CD4-positive, alpha-beta T cell treated with Interleukin-1 beta for 1 hour (primary cell): ENCODE measurements at regions not wholly inside any gene's neighbourhood (a gene's known extent, or its start where the extent isn't known, plus 50 kb on each side); places are given as distances from the start of the nearest gene placed in this dataset.

Experiments
- DNase-seq, 2 donors: peaks; one replicate each; pipeline ENCODE4 v3.0.0-alpha.2; 2020 to 2022

DNA sequence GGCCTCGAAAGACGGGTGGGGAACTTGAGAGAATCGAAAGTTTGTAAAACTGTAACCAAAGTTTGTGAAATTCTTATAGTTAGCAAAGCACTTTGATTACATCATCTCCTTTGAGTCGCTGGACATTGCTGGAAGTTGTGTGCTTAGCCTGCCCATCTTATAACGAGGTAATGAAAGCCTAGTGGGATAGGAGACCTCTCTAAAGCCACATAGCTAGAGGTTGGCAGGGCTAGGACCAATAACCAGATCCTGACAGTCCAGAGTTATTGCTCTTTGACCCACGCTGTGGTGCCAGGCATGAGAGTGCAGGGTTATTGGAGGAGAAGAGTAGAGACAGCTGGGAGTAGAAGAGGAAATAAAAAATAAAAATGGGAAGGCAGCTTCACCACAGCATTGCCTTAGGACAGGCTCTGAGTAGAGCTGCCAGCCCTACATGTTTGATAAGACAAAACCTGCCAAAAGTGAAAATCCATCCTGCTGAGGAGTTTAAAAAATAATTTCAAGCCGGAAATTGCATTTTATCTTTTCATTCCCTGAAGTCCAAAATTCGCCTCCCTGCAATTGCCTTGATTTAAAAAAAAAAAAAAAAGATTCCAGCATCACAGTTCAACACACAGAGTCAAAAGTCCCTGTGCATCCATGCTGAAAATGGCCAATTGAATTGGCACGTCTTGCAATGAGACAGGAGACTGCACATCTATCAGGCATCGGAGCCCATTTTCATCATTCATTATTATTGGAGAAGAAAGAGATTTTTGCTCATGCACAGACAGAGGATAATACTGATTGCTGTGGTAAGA is 225.5 kb upstream of the POU2AF2 start:
- no peak for DNase-seq

GRCh38 chr11:111019451-111019850 is 226.1 kb upstream of the POU2AF2 start:
- DNase-seq: no peak

GRCh38 chr11:111018566-111018965 is 227.0 kb upstream of the POU2AF2 start:
- no peak for DNase-seq

- no peak for DNase-seq
These were observed 233.0 kb upstream of the POU2AF2 start for GRCh38 chr11:111012491-111012890.

DNA sequence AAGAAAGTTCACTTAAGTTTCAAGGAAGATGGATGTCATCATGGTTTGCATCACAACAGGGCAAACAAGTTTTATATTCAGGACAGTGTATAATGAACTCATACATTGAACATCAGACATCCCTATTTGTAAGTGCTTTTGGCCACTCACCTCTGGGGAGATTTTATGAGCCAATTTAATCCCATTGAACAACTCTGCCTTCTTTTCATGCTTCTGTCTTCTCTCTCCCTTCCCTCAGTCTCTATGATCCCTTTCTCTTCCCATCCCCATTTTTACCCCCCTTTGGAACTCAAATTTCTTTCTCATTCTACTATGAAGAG is 234.3 kb upstream of the POU2AF2 start:
- no peak for DNase-seq

DNA sequence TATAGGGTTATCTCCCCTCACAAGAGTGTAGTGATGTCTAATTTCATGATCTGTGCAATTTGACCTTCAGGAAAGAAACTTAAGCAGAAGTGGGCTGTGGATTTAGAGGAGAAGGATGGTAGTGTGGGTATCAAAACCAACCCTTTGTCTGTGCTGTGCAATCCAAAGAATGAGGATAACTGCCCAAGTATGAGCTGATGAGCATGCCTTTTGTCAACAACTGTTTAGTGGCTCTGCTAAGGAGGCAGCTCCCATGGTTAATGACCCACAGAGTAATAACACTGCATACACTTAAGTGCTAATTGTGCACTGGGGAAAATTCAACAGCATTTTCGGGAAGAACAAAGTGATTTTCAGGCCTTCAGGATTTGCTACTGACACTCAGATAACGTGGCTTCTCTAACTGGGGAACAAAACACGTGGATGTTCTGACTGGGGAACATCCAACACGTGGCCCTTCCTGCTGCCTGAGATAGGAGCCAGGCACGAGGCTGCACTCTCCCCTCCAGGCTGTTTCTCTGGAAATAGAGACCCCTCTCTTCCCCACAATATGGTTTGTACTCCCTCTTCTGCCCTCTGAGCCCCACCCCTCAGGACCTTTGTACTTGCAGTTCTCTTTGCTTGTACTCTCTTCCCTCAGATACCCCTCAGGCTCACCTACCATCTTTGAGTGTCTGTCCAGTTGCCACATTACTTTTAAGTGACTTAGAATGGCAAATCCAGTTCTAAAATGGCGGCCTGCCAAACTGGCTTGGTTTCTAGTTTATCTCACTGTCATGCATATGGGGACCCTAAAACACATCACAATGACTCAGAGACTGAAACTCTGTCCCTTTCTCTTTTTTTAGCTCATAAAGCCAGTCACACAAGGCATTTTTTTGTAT is 234.9 kb upstream of the POU2AF2 start:
- DNase-seq: no peak

DNA sequence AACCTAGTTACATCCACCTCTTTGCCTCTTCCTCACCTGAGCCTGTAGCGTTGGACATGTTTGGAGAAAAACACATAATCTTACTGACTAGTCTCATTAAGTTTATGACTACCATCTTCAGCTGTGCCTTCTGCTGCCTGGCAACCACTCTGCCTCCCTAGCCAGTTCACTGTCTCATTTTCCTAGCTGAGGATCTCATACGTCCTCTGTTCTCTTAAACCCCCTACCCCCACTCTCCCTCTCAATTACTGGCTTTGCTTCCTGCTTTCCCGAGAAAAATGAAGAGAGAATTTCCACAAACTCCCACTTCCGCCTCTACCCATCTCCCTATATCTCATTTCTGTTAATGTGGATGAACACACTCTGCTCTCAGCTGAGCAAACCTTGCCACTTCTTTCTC is 239.3 kb upstream of the POU2AF2 start:
- DNase-seq: no peak

GRCh38 chr11:111001986-111002611 is 243.4 kb upstream of the POU2AF2 start:
- DNase-seq: no peak

DNA sequence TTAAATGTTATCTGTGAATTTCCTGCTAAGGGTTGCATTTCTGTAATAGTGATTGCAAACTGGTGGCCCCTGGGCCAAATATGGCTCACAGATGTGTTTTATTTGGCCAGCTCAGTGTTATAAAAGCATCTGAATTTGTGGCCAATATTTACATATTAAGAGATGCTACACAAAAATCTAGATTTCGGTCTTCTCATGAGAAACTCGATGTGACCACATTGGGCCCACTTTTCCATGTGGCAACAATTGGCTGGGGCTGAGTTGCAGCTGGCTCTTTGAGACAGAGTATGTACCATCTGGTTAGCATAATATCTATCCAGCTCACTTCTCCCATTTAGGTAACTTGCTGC is 244.5 kb upstream of the POU2AF2 start:
- no peak for DNase-seq

- DNase-seq: no peak
These were observed 245.0 kb upstream of the POU2AF2 start for GRCh38 chr11:111000400-111001080.

GRCh38 chr11:110992481-110992880 is 253.0 kb upstream of the POU2AF2 start:
- no peak for DNase-seq

GRCh38 chr11:110991661-110992355 is 253.7 kb upstream of the POU2AF2 start:
- no peak for DNase-seq

- no peak for DNase-seq
These were observed 255.2 kb upstream of the POU2AF2 start for GRCh38 chr11:110990311-110990710.

DNA sequence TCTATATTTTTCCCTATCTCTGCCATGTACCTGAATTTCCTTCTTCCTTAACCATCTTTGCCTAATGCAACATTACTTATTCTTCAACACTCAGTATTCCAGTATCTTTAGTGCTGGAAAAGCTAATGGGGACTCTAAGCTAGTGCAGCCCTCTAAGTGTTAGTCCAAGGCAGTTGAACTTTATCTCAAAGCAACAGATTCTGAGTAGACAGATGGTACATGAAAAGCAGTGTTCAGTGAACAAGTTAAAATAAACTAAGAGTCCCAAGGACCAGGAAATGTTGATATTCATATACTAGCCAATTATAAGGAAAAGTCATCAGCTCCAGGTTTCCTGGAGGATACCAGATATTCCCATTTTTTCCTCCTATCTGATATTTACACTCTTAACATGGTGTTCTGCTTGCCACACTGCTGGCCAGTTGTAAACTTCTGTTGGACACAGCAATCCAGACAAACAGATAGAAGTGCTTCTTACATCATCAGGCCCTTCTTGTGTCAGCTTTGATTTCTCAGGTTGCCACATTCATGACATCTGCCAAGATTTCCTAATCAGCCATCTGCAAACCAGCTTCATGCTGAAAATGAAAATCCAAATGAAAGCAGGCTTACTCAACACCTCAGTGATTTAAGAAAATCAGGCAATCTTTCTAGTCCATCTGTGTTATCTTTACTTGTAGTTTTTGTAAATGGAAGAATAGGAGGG is 255.9 kb upstream of the POU2AF2 start:
- peak in 1 of 2 donors; percentile 20 for DNase-seq

DNA sequence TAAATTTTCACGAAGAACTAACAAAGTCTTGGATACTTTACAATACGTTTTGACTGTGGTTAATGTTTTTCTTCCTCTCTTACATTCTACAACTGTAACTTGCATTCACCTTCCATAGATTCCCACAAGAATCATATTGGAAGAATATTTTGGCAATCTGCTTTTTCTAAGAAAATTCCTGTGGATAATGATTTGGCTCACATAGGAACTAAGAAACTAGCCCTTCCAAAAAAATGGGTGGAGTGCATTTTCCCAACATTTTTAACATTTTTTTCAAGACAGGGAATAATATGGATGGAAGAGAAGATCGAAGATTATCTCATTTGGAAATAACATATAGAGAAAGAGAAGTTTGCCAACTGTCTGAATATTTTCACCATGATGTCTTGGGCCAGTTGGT is 256.9 kb upstream of the POU2AF2 start:
- DNase-seq: no peak

DNA sequence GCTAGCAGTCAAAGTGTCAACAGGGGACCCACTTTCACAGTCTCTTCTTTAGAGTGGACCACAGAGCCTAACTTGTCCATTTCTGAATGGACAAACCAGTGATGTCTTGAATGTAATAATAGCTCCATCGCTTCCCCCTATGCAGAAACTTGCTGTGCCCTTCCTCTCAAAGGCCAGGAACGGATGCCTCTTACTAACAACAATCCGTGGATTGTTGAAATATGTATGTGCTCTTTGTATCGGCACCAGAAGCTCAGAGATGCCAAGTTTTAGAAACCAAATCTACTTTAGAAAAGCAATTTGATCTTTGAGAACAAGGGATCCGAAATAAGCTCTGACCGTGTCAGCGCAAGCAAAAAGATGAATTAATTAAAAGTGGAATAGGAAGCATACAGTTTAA is 259.5 kb upstream of the POU2AF2 start:
- DNase-seq: no peak

- DNase-seq: no peak
These were observed 260.0 kb upstream of the POU2AF2 start for GRCh38 chr11:110985547-110985946.

GRCh38 chr11:110984693-110985092 is 260.8 kb upstream of the POU2AF2 start:
- no peak for DNase-seq

DNA sequence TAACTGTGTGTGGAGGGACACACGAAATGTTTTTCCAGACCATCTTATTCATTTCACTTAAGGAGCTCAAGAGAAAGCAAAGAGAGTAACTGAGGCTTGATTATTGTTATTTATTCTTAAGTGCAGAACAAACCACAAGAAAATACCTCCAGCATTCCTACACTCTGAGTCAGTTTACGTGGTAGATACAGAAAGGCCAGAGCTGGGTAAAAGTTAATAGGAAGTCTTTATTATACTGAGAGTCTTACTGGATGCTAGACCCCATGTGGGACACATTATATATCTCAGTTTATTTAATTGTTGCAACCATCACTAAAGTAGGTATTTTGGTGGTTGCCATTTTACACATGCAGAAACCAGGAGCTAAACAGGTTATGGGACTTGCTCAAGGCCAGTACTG is 261.4 kb upstream of the POU2AF2 start:
- no peak for DNase-seq

DNA sequence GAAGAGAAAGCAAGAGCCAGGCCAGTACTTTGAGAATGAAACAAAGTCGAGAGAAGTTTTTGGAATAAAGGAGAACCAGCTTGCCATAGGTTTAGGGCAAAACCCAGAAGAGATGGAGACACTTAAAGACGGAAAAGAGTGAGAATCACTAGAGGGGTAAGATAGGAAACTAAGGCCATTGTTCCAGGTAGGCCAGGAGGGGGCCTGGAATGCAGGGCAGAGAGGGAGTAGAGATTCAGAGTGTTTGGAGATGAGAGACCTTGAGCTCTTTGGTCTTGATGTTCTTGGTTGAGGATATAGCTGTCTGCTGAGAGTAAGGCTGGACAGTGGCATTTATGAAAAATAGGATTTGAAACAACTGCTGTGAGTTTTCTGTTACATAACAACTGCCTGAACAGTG is 263.3 kb upstream of the POU2AF2 start:
- DNase-seq: no peak

- no peak for DNase-seq
These were observed 265.8 kb upstream of the POU2AF2 start for GRCh38 chr11:110979696-110980095.

DNA sequence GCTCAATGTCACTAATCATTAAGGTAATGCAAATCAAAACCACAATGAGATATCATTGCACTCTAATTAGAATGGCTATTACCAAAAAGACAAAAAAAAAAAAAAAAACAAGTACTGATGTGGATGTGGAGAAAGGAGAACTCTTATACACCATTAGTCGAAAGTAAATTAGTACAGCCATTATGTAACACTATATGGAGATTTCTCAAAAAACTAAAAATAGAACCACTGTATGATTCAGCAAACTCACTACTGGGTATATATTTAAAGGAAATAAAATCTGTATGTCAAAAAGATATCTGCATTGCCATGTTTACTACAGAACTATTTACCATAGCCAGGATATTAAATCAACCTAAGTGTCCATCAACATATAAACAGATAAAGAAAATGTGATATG is 265.4 kb upstream of the ARHGAP20 start:
- no peak for DNase-seq
